HG02610 (cell line): ENCODE measurements at regions not wholly inside any gene's neighbourhood (a gene's known extent, or its start where the extent isn't known, plus 50 kb on each side); places are given as distances from the start of the nearest gene placed in this dataset.

ENCODE experiments used
- ATAC-seq: cut with Tn5 transposase; IDR thresholded peaks from one replicate; pipeline ENCODE4 v1.9.1; 2021; ENCODE audit warnings: mild to moderate bottlenecking, moderate library complexity; ENCODE audit not compliant: unreplicated experiment

DNA sequence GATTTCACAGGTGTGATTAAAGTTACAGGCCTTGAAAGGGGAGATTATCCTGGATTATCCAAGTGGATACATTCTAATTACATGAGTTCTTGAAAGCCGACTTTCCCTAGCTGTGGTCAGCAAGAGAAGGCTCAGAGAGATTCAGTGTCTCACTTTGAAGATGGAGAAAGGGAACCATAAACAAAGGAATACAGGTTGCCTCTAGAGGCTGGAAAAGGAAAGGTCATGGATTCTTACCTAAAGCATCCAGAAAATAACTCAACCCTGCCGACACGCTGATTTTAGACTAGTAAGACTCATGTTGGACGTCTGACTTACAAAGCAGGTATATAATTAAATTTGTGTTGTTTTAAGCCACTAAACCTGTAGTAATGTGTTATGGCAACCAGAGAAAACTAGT, 1095.7 kb upstream of the ZEB2 start:
- ATAC-seq = no peak

DNA sequence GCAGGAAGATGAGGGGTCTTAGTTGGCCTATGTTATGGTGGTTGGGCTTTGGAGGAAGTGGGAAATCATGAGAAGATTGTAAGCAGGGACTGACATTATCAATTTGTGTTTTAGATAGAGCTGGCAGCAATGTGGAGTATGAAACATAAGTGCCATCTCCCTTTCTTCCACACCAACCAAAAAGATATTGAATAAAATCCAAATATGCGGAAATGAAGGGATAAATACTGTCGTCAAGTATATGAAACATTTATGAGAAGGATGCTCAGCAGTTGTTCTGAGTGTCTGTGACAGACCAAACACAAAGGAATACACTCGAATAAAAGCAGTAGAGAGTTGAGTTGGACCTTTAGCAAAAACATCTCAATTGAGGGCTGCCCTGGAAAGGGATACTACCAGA, 1090.0 kb upstream of the ZEB2 start:
- ATAC-seq = no peak

DNA sequence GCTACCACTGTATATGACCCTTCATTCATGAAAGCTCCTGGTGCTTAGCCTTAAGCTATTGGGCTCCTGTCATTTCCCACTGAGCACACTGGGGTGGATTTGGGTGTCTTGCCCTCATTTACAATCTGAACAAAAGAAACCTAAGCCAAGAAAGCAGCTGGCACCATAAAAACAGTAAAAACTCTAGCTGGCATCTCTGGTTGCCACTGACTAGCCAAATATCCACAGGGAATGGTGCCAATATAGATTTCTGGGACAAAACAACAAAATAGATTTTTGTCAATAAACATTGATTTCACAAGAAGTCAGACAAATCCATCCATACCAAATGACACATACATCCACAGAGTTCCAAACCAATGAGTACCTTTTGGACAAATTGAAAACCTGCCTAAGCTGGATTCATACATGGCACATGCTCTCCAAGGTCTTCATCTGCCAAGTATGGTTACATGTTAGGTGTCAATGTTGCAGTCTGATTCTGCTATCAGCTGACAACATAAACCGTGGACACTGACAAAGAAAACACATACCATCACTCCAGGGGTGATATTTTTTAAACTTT, 1081.5 kb upstream of the ZEB2 start:
- no peak for ATAC-seq

GRCh38 chr2:145600811-145601210, 1080.9 kb upstream of the ZEB2 start:
- no peak for ATAC-seq

- ATAC-seq = no peak
These were observed 1079.8 kb upstream of the ZEB2 start for GRCh38 chr2:145599756-145600155.

DNA sequence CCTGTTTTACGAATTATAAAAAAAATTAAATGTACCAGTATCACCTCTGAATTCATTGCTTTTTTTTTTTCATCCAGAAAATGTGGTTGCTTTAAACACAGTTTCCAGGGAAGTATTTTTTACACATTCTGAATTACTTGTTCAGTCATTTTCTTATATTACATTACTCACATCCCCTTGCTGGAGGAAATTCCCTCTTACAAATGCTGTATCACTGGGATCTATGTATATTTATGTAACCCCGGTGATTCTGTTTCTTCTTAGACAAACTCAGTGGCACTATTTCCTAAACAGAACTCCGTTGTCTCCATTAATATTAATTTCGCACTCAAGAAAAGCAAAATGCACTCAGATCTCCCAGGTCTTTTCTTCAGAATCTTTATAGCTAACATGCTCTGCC, 1078.5 kb upstream of the ZEB2 start:
- no peak for ATAC-seq

- no peak for ATAC-seq
These were observed 1077.9 kb upstream of the ZEB2 start for GRCh38 chr2:145597809-145598208.

DNA sequence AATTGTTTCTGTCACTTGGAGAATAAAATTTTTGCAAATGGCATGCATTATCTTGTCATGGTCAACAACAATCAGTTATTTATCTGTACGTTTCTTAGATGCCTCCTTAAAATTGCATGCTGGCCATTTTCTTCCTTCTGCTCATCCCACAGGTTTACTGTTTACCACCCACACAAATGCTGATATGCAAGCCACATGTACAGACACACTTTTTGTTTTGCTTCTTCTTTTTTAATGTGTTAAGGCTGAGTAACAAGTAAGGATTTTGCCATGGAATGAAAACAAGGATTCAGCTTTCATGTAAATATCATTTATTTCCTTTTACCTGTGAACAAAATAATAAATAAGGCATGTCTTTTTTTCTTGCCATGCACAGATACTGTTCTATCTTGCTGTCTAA, 1077.1 kb upstream of the ZEB2 start:
- ATAC-seq = no peak

DNA sequence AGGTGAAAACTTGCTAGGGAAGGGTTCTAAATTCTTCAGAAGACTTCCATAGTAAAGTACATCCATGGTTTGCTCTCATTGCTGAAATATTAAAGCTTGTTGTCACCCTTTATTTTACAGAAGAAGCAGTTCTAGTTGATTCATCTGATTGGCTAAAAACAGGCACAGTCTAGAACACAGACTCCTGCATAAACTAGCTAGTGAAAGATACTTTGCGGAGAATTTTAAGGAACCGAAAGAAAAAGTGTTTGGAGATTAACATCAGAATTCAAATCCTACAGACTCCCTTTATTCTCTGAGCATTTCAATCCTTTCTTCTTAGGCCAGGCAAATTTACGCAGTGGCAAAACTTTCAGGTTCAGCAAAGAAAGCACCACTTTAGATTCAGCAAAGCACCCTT, 1076.5 kb upstream of the ZEB2 start:
- ATAC-seq = no peak

- no peak for ATAC-seq
These were observed 1075.4 kb upstream of the ZEB2 start for GRCh38 chr2:145595296-145595695.

DNA sequence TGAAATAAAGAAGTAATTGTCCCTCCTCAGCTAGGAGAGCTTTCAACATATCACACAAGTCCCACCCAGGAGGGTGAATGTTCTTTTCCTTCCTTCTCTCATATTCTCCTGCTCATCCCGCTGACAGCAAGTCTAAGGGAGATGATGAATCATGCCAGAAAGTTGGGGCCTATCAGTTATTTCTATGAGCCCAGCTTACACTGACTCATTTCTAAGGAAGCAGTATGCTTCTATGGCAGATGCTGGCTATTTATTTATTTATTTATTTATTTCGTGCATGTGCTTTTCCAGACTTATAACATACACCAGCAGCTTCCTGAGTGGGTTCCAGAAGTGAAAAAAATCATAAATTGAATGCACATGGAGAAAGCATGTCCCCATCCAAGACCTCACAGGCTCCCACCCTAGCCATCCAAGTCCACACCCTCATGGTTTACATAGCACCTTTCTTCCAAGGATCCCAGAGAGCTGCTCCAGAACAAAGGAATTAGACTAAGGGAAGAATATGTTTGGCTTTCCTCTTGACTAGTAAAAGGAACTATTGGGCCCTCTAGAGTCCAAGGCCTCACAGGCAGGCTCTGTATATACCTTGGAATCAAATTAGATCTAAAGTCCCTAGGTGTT, 1074.2 kb upstream of the ZEB2 start:
- peak; percentile 5 for ATAC-seq

GRCh38 chr2:145593280-145593679, 1073.4 kb upstream of the ZEB2 start:
- peak; percentile 67 for ATAC-seq

DNA sequence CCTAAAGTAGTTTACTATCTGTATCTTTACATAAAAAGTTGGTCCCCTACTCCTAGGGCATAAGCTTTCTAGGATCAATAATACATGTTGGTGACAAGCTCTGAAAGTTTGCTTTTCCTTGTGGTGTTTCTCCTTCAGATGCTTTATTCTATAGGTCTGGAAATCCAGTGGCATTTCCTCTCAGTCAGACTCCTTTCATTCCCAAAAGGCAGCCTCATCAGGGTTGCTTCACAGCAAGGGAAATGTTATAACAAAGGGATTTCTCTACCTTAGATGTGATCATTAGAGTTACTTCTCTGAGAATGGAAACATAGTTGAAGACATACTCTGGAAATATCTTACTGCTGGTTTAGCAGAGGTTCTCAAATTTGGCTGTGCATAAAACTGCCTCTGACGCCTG, 1072.4 kb upstream of the ZEB2 start:
- no peak for ATAC-seq

GRCh38 chr2:145591109-145591809, 1071.3 kb upstream of the ZEB2 start:
- no peak for ATAC-seq

DNA sequence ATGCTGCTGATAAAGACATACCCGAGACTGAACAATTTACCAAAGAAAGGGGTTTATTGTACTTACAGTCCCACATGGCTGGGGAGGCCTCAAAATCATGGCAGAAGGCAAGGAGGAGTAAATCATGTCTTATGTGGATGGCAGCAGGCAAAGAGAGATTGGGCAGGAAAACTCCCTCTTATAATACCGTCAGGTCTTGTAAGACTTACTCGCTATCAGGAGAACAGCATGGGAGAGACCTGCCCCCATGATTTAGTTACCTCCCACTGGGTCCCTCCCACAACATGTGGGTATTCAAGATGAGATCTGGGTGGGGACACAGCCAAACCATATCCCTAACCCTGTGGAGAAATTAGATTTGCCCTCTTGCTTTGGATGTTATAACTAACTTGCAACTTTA, 1068.0 kb upstream of the ZEB2 start:
- no peak for ATAC-seq

GRCh38 chr2:145584353-145584752, 1064.4 kb upstream of the ZEB2 start:
- ATAC-seq = no peak

DNA sequence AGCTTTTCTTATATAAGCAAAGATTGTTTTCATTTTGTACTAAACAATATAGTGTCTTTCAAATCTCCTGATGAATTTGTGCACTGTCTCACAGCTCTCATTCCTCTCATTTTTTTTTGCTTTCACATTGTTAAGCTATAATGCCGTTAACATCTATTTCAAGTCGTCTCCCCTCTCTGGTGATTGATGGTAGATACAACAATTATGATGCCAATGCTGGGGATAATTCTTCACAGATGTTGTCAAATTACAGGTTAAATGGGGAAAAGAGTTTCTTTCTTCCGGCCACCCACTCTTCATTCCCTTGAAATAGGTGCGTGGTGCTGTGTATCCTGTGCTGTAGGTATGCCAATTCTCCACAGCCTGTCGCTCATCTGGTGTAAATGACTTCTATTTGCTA, 1053.7 kb upstream of the ZEB2 start:
- ATAC-seq = no peak

DNA sequence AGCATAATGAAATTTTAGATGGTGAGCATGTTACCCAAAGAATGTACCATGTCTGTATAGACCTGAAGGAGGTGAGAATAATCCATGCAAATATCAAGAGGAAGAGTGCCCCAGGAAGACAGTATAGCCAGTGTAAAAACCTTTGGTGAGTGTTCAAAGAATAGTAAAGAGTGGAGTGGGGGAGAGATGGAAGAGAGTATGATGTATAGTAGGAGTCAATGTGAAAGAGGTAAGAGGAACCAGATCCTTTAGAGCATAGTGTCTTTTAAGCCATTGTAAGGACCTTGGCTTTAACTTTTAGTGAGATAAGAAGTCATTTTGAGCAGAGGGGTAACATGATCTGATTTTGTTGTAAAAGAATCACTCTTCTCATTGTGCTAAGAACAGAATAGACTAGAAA, 1052.3 kb upstream of the ZEB2 start:
- ATAC-seq = peak; percentile 64

DNA sequence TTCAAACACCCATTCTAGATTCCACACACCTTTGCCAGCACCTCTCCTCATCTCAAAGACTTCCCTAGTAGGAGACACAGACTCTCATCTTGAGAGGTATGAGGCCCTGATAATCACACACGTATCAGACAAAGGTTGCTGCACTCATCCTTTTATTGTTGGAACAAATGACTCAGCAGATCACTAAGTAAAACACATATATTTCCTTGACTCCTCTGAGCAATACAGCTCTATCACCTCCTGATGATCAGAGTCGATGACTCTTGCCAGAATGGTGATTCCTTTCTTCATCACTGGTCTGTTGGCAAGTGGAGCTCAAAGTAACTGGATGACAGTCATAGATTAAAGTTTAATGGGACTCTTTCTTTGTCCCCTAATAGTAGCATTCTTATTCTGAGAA, 1049.2 kb upstream of the ZEB2 start:
- ATAC-seq = no peak

DNA sequence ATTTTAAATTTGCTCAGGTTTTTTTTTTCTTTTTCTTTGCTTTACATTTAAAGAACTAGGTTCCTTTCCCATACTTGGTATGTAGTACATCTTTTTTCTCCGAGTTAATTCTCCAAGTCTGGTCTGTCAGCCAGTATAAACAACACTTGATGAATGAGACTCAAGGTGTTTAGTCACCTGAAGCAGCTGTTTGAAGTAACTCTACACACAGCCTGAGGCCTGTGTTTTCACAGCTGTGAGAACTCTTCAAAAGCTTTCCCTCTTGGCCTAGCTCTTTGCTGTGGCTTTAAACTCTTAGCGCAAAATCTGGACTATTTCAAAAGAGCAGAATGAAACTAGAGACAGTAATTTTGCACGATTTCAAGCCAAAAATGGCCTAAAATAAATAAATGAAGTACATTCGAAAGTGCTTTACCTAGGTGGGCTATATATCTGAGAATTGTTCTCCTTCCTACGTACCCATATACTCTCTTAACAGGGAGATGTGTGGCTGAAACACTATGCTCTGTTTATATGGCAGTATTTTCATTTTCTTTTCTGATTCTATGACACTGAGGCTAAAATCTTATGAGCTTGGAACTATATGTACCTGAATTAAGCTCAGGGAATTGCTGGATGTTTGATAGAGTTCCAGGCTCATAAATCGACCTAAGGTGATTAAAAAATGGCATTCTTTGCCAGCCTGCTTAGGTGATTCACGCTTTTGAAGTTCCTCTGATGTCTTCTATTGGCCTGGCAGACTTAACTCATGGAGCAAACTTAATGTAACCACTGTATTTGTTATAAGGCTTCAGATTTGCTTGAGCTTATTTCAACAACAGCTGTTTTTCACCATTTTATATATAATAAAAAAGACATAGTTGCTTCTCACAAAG, 1044.1 kb upstream of the ZEB2 start:
- no peak for ATAC-seq

DNA sequence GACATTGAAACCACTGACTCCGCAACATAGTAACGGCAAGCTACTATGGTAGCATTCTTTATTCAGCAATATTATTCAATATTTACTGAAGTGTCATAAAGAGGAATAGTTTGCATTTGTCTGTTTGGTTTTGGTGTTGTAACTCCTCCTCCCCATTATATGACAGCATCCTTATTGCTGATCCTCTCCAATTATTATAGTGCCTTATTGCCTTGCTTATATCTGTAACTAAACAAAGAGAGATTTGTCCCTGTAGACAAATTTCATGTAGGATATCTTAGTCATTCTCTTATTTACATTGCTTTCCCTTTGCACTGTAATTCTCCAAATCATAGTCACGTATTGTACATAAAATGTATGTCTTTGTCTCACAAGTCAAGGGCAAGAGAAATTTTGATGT, 1041.2 kb upstream of the ZEB2 start:
- ATAC-seq = no peak
